GM23248 (cell line): ENCODE measurements at regions not wholly inside any gene's neighbourhood (a gene's known extent, or its start where the extent isn't known, plus 50 kb on each side); places are given as distances from the start of the nearest gene placed in this dataset.

Experiments
- DNase-seq: peaks from one replicate; pipeline ENCODE4 v3.0.0-alpha.2; 2015
- H2AFZ ChIP-seq: fragments of 200-600 bp; sonication (generic); 2 replicates; pipeline ENCODE4 v1.6.1; 2016; ENCODE audit warnings: antibody characterized with exemption
- H3F3A ChIP-seq: fragments of 200-600 bp; sonication (generic); 2 replicates; pipeline ENCODE4 v1.6.1; 2016; ENCODE audit warnings: mild to moderate bottlenecking, antibody characterized with exemption, mixed run types; ENCODE audit not compliant: insufficient read depth
- H3K27ac ChIP-seq: fragments of 200-600 bp; sonication (generic); 2 replicates; pipeline ENCODE4 v1.5.1; 2016; ENCODE audit warnings: mild to moderate bottlenecking
- H3K27me3 ChIP-seq: fragments of 200-600 bp; sonication (generic); replicated peaks from 2 replicates; pipeline ENCODE4 v1.6.1; 2016; ENCODE audit warnings: mild to moderate bottlenecking; ENCODE audit not compliant: insufficient read depth
- H3K36me3 ChIP-seq: fragments of 200-600 bp; sonication (generic); 2 replicates; pipeline ENCODE4 v1.6.1; 2016; ENCODE audit warnings: low read depth, mild to moderate bottlenecking
- H3K4me1 ChIP-seq: fragments of 200-600 bp; sonication (generic); 2 replicates; pipeline ENCODE4 v1.6.1; 2016; ENCODE audit warnings: mild to moderate bottlenecking; ENCODE audit not compliant: insufficient read depth
- H3K4me2 ChIP-seq: fragments of 200-600 bp; sonication (generic); one replicate; pipeline ENCODE4 v1.6.1; 2016; ENCODE audit warnings: mild to moderate bottlenecking; ENCODE audit not compliant: unreplicated experiment
- H3K4me3 ChIP-seq: fragments of 200-600 bp; sonication (generic); 2 replicates; pipeline ENCODE4 v1.5.1; 2016; ENCODE audit warnings: mild to moderate bottlenecking
- H3K79me2 ChIP-seq: fragments of 200-600 bp; sonication (generic); 2 replicates; pipeline ENCODE4 v1.6.1; 2016; ENCODE audit warnings: mild to moderate bottlenecking; ENCODE audit not compliant: insufficient read depth
- H3K9ac ChIP-seq: fragments of 200-600 bp; sonication (generic); 2 replicates; pipeline ENCODE4 v1.6.1; 2016; ENCODE audit warnings: mild to moderate bottlenecking
- H3K9me2 ChIP-seq: fragments of 200-600 bp; sonication (generic); 2 replicates; pipeline ENCODE4 v1.6.1; 2016; ENCODE audit warnings: mixed run types, mild to moderate bottlenecking, moderate library complexity; ENCODE audit not compliant: insufficient read depth
- H3K9me3 ChIP-seq: fragments of 200-600 bp; sonication (generic); one replicate; pipeline ENCODE4 v1.6.1; 2017; ENCODE audit warnings: low read depth
- H4K20me1 ChIP-seq: fragments of 200-600 bp; sonication (generic); 2 replicates; pipeline ENCODE4 v1.6.0; 2016; ENCODE audit not compliant: insufficient read depth
- EZH2 ChIP-seq: fragments of 200-600 bp; sonication (generic); IDR thresholded peaks from 2 replicates; pipeline ENCODE4 v1.6.1; 2018; ENCODE audit warnings: antibody characterized with exemption, mild to moderate bottlenecking; ENCODE audit not compliant: insufficient read depth, poor library complexity, severe bottlenecking
- EZH2phosphoT487 ChIP-seq: fragments of 200-600 bp; sonication (generic); IDR thresholded peaks from 2 replicates; pipeline ENCODE4 v1.6.1; 2018; ENCODE audit warnings: antibody characterized with exemption, moderate library complexity, mild to moderate bottlenecking, low read depth; ENCODE audit not compliant: insufficient read depth
- WGBS, 2 experiments: methylation state at CpG; one replicate each; pipeline ENCODE4 v1.1.6; 2015 to 2017; ENCODE audit warnings: low lambda C conversion rate in 2 of 2, low coverage in 1 of 2; ENCODE audit errors: missing lambda C conversion rate in 2 of 2; 5-methylcytosine and 5-hydroxymethylcytosine counted together
- in situ Hi-C: fragments of 300-500 bp; cut with MboI; formaldehyde crosslinking; loops from 2 replicates; pipeline ENCODE4 v1.15.0; 2020

GRCh38 chr14:71600309-71600708 lies 331.9 kb upstream of the RGS6 start:
- no peak overlapping the region for H3K9ac ChIP-seq
- H3F3A ChIP-seq: peaks cover 16% of the 10 kb centered on the region; the same call in 1 of the 2 replicates
- H3K36me3 ChIP-seq: peaks cover 17% of the 10 kb centered on the region; the same call in 1 of the 2 replicates
- no peak overlapping the region for H3K4me3 ChIP-seq
- no peak overlapping the region for H2AFZ ChIP-seq
- TF ChIP-seq EZH2: no peak
- no peak for TF ChIP-seq EZH2phosphoT487
- no peaks in the 10 kb centered on the region for H3K9me3 ChIP-seq
- peaks cover 9% of the 10 kb centered on the region for H3K4me1 ChIP-seq
- H3K79me2 ChIP-seq: peaks cover 99% of the 10 kb centered on the region
- no peak overlapping the region for H3K27ac ChIP-seq
- H4K20me1 ChIP-seq: no peaks in the 10 kb centered on the region
- in situ Hi-C loops: no loop called here
- no peaks in the 10 kb centered on the region for H3K27me3 ChIP-seq
- no peak for DNase-seq
- H3K4me2 ChIP-seq: no peak overlapping the region
- WGBS, 2 experiments: 94 to 97% methylated on average over 2 of the region's 2 CpGs
- H3K9me2 ChIP-seq: no peaks in the 10 kb centered on the region

DNA sequence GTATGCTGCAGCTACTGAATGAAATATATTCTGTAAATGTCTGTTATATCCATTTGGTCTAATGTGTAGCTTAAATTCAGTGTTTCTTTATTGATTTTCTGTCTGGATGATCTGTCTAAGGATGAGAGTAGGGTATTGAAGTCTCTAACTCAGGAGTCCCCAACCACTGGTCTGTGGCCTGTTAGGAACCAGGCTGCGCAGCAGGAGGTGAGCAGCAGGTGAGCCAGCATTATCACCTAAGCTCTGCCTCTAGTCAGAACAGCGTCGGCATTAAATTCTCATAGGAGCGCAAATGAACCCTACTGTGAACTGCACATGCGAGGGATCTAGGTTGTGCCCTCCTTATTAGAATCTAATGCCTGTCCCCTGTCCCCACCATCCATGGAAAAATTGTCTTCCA lies 329.7 kb upstream of the RGS6 start:
- no peak for DNase-seq
- H3K4me2 ChIP-seq: no peak overlapping the region
- no peaks in the 10 kb centered on the region for H3K9me3 ChIP-seq
- H3F3A ChIP-seq: peaks cover 16% of the 10 kb centered on the region; the same call in 1 of the 2 replicates
- in situ Hi-C loops: no loop called here
- H3K27me3 ChIP-seq: no peaks in the 10 kb centered on the region
- no peaks in the 10 kb centered on the region for H4K20me1 ChIP-seq
- no peak overlapping the region for H2AFZ ChIP-seq
- H3K79me2 ChIP-seq: peaks cover 99% of the 10 kb centered on the region
- no peaks in the 10 kb centered on the region for H3K4me1 ChIP-seq
- no peaks in the 10 kb centered on the region for H3K9me2 ChIP-seq
- no peak overlapping the region for H3K9ac ChIP-seq
- 98 to 100% methylated on average over 5 of the region's 5 CpGs for WGBS, 2 experiments
- peaks cover 17% of the 10 kb centered on the region; the same call in 1 of the 2 replicates for H3K36me3 ChIP-seq
- H3K27ac ChIP-seq: no peak overlapping the region
- H3K4me3 ChIP-seq: no peak overlapping the region
- TF ChIP-seq EZH2 (no peak), EZH2phosphoT487 (no peak)

- Histone ChIP-seq H3K9ac (no peak overlapping the region), H4K20me1 (no peaks in the 10 kb centered on the region), H3K27ac (no peak overlapping the region), H3F3A (peaks cover 16% of the 10 kb centered on the region; the same call in 1 of the 2 replicates), H3K9me3 (no peaks in the 10 kb centered on the region), H3K9me2 (no peaks in the 10 kb centered on the region), H3K4me1 (no peaks in the 10 kb centered on the region), H3K4me2 (no peak overlapping the region), H3K79me2 (peaks cover 99% of the 10 kb centered on the region), H2AFZ (no peak overlapping the region), H3K27me3 (no peaks in the 10 kb centered on the region), H3K36me3 (peaks cover 17% of the 10 kb centered on the region; the same call in 1 of the 2 replicates), H3K4me3 (no peak overlapping the region)
- in situ Hi-C loops: no loop called here
- no peak for TF ChIP-seq EZH2phosphoT487
- no peak for TF ChIP-seq EZH2
- no peak for DNase-seq
Measured at GRCh38 chr14:71604231-71604630, 328.0 kb upstream of the RGS6 start.

DNA sequence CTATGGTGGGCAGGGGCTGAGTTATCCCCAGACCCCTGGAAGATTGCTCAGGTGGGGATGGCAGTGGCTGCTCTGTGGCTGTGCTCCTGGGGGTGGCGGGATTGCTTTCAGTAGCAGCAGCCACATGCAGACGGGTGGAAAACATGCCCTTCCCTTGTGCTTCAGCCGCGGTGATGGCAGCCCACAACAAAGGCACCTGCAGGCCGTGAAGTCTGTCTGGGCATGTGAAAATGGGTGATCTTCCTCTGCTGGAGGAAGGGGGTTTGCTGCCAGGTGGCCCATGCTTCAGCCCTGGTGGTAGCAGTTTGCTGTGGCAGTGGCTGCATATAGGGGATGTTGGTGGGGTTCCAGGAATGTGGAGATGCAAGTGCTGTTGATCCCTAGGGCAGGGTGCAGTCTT lies 326.2 kb upstream of the RGS6 start:
- H3F3A ChIP-seq: peaks cover 4% of the 10 kb centered on the region; the same call in 1 of the 2 replicates
- H2AFZ ChIP-seq: no peak overlapping the region
- no peak for DNase-seq
- no peak overlapping the region for H3K27ac ChIP-seq
- peaks cover 12% of the 10 kb centered on the region for H3K4me1 ChIP-seq
- H3K9ac ChIP-seq: no peak overlapping the region
- H3K4me3 ChIP-seq: no peak overlapping the region
- H3K36me3 ChIP-seq: peaks cover 5% of the 10 kb centered on the region; the same call in 1 of the 2 replicates
- H3K27me3 ChIP-seq: no peaks in the 10 kb centered on the region
- peaks cover 99% of the 10 kb centered on the region for H3K79me2 ChIP-seq
- no peak overlapping the region for H3K4me2 ChIP-seq
- TF ChIP-seq EZH2: no peak
- no peak for TF ChIP-seq EZH2phosphoT487
- in situ Hi-C loops: no loop called here
- no peaks in the 10 kb centered on the region for H4K20me1 ChIP-seq
- no peaks in the 10 kb centered on the region for H3K9me3 ChIP-seq
- WGBS, 2 experiments: 97 to 99% methylated on average over 5 of the region's 5 CpGs
- no peaks in the 10 kb centered on the region for H3K9me2 ChIP-seq

DNA sequence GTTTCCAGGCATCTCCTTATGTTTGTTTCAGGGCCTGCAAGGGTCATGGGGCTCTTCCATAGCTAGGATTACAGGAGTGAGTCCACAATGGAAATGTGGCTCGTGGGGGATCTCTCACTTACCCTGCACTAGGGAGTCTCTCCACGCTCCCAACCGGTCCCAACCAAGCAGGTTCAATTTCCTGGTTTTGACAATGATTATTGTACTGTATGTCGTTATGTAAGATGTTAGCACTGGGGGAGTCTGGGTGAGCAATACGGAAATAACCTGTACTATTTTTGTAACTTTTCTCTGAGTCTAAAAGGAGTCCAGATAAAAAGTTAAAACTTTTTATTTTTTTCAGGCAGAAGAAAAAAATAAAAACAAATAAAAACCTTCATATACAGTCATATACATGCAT lies 325.7 kb upstream of the RGS6 start:
- H3K79me2 ChIP-seq: peaks cover 99% of the 10 kb centered on the region
- in situ Hi-C loops: no loop called here

More for the DNA sequence above, 325.7 kb upstream of the RGS6 start:
- peaks cover under 1% of the 10 kb centered on the region; the same call in 1 of the 2 replicates for H3F3A ChIP-seq
- no peak overlapping the region for H3K4me2 ChIP-seq
- peaks cover under 1% of the 10 kb centered on the region; the same call in 1 of the 2 replicates for H3K36me3 ChIP-seq
- 97 to 99% methylated on average over 5 of the region's 5 CpGs for WGBS, 2 experiments
- no peak overlapping the region for H3K9ac ChIP-seq
- H3K4me3 ChIP-seq: no peak overlapping the region
- TF ChIP-seq EZH2phosphoT487 (no peak), EZH2 (no peak)
- H4K20me1 ChIP-seq: no peaks in the 10 kb centered on the region
- no peak overlapping the region for H2AFZ ChIP-seq
- H3K27ac ChIP-seq: no peak overlapping the region
- no peaks in the 10 kb centered on the region for H3K9me3 ChIP-seq
- H3K4me1 ChIP-seq: peaks cover 13% of the 10 kb centered on the region
- H3K27me3 ChIP-seq: no peaks in the 10 kb centered on the region
- DNase-seq: no peak
- no peaks in the 10 kb centered on the region for H3K9me2 ChIP-seq
